HUES6 (cell line): ENCODE measurements at regions not wholly inside any gene's neighbourhood (a gene's known extent, or its start where the extent isn't known, plus 50 kb on each side); places are given as distances from the start of the nearest gene placed in this dataset.
"Not testable (repeated sequence)": the region's sequence is repeated elsewhere in the genome, so short reads cannot be mapped to it uniquely, and the experiment has no call there.

ENCODE experiments used
- H3K27ac ChIP-seq: 2 replicates; pipeline ENCODE4 v1.7.0; 2013; ENCODE audit warnings: low read depth, mild to moderate bottlenecking, low read length, inconsistent platforms
- H3K27me3 ChIP-seq: 2 replicates; pipeline ENCODE4 v1.6.1; 2013; ENCODE audit warnings: low read length; ENCODE audit not compliant: control insufficient read depth, insufficient read depth
- H3K36me3 ChIP-seq: 2 replicates; pipeline ENCODE4 v1.6.1; 2013; ENCODE audit warnings: low read length; ENCODE audit not compliant: control insufficient read depth, insufficient read depth
- H3K4me1 ChIP-seq: 2 replicates; pipeline ENCODE4 v1.6.1; 2013; ENCODE audit warnings: low read length; ENCODE audit not compliant: control insufficient read depth, insufficient read depth
- H3K4me3 ChIP-seq: 2 replicates; pipeline ENCODE4 v1.5.1; 2013; ENCODE audit warnings: low read depth, low read length
- H3K9ac ChIP-seq: one replicate; pipeline ENCODE4 v1.6.1; 2013; ENCODE audit warnings: mild to moderate bottlenecking, low read length
- H3K9me3 ChIP-seq: 2 replicates; pipeline ENCODE4 v1.6.1; 2013; ENCODE audit warnings: low read depth, low read length; ENCODE audit not compliant: control insufficient read depth, insufficient read depth

DNA sequence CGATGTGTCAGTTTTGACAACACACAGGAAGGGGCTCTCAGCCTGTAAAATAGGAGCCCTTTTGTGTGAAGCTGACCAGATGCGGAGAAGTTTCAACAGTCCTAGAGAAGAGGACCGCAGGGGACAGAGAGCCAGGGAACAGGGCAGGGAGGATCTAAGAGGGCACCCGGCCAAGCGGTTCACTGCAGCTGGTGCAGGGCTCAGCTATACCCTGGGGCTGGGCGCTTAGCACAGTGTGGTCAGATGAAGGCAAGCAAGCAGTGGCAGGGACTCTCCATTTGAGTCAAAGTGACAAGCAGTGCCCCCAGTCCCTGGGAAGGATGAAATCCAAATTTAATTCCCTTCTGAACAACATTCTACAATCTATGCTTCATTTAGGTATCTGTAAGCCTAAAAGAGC, 88.9 kb upstream of the PLGLB2 start:
- H3K27ac ChIP-seq, H3K9ac ChIP-seq, H3K9me3 ChIP-seq, H3K36me3 ChIP-seq, H3K27me3 ChIP-seq, H3K4me3 ChIP-seq, H3K4me1 ChIP-seq: not testable (repeated sequence)

DNA sequence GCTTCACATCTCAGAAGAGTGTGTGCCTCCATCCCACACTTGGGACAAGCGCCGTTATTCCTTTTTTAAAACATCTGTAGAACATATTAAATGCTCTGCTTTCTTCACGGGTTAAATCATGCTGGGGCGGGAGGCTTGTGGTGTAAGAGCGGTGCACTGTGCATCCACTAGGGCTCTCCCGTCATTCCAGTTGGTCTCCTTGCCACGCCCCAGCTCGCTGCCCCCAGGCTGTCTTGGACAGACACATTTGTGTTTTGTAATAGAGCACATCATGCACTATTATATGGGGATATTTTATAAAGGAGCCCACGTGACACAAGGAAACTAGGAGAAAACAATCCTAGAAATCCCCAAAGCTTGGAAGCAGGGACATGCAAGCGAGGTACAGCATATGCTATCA, 87.7 kb upstream of the PLGLB2 start:
- not testable (repeated sequence) for H3K4me3 ChIP-seq, H3K4me1 ChIP-seq, H3K9ac ChIP-seq, H3K27ac ChIP-seq, H3K9me3 ChIP-seq, H3K36me3 ChIP-seq, H3K27me3 ChIP-seq

- not testable (repeated sequence) for H3K4me1 ChIP-seq, H3K4me3 ChIP-seq, H3K9ac ChIP-seq, H3K9me3 ChIP-seq, H3K27me3 ChIP-seq, H3K27ac ChIP-seq, H3K36me3 ChIP-seq
Observed at GRCh38 chr2:87662316-87663290, 85.3 kb upstream of the PLGLB2 start.

GRCh38 chr2:87663347-87663746, 84.5 kb upstream of the PLGLB2 start:
- not testable (repeated sequence) for H3K9ac ChIP-seq, H3K36me3 ChIP-seq, H3K9me3 ChIP-seq, H3K27me3 ChIP-seq, H3K4me1 ChIP-seq, H3K27ac ChIP-seq, H3K4me3 ChIP-seq

DNA sequence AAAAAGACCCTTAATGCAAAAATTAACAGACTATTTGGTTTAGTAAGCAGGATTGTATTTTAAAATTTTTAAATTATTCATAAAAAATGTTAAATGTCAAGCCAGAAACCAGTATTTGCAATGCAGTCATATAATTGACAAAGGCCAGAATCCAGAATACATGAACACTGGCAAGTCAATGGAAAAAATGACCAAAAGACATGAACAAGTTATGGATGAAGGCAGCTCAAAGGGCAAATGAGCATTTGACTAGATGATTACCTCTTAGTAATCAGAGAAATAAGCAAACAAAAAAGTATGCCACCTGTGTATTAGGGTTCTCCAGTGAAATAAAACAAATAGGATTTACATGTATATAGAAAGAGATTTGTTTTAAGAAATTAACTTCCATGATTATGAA, 80.9 kb upstream of the PLGLB2 start:
- H3K9me3 ChIP-seq, H3K27me3 ChIP-seq, H3K27ac ChIP-seq, H3K9ac ChIP-seq, H3K4me1 ChIP-seq, H3K4me3 ChIP-seq, H3K36me3 ChIP-seq: not testable (repeated sequence)

DNA sequence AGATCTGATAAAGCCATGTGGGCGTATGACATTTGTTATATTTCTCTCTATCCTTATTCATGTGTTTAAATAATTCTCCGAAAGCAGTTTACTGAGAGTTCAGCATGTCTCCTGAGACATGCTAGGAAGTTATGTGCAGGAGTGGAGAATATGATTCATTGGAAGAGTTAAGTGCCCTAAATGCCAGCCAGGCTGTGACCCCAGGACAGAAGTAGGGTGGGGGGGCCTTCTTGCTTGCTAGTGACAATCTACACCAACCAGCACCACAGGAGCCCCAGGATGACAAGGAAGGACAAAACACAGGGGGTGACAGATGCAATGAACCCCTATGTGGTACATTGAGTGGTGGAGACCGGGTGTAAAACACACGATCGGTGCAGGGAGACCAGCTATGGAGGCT, 79.5 kb upstream of the PLGLB2 start:
- not testable (repeated sequence) for H3K4me1 ChIP-seq, H3K9ac ChIP-seq, H3K36me3 ChIP-seq, H3K27me3 ChIP-seq, H3K9me3 ChIP-seq, H3K4me3 ChIP-seq, H3K27ac ChIP-seq

GRCh38 chr2:87669633-87670231, 78.2 kb upstream of the PLGLB2 start:
- not testable (repeated sequence) for H3K4me3 ChIP-seq, H3K27ac ChIP-seq, H3K4me1 ChIP-seq, H3K36me3 ChIP-seq, H3K9me3 ChIP-seq, H3K27me3 ChIP-seq, H3K9ac ChIP-seq

DNA sequence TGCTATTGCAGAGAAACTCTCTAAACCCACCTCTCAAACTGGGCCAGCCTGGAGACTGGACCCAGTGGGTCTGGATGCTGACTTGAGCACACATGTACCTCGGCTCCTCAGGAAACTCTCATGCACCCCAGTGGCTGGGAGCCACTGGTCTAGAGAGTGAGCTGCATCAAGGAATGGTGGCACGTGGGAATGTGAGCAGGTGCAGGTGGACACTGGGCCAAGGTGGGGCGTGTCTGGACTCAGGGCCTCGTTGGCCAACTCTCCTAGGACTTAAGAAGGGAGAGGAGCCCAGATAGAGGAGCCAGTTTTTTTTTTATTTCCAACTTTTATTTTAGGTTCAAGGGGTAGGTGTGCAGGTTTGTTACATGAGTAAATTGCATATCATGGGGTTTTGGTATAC, 75.5 kb upstream of the PLGLB2 start:
- not testable (repeated sequence) for H3K9ac ChIP-seq, H3K4me3 ChIP-seq, H3K27ac ChIP-seq, H3K4me1 ChIP-seq, H3K9me3 ChIP-seq, H3K27me3 ChIP-seq, H3K36me3 ChIP-seq

- H3K4me1 ChIP-seq, H3K9ac ChIP-seq, H3K9me3 ChIP-seq, H3K27me3 ChIP-seq, H3K4me3 ChIP-seq, H3K36me3 ChIP-seq, H3K27ac ChIP-seq: not testable (repeated sequence)
Observed at GRCh38 chr2:87674729-87675128, 73.2 kb upstream of the PLGLB2 start.

DNA sequence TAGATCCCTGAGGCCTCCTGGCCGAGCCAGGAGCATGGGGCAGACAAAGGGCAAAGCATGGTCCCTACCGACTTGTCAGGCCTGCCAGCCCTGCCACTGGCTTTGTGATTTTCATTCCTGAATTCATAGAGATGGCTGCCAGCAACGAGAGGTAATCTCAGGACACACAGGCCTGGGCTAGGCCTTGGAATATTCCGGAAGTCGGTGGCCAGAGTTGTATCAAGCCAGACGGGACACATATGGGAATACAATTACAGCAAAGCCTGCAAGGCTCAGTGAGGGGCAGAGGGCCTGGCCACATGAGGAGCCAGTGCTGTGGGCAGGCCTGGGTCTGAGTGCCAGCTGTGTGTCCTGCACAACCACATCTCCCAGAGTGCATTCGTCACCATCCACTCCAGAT, 72.4 kb upstream of the PLGLB2 start:
- not testable (repeated sequence) for H3K9ac ChIP-seq, H3K4me1 ChIP-seq, H3K4me3 ChIP-seq, H3K36me3 ChIP-seq, H3K9me3 ChIP-seq, H3K27ac ChIP-seq, H3K27me3 ChIP-seq

DNA sequence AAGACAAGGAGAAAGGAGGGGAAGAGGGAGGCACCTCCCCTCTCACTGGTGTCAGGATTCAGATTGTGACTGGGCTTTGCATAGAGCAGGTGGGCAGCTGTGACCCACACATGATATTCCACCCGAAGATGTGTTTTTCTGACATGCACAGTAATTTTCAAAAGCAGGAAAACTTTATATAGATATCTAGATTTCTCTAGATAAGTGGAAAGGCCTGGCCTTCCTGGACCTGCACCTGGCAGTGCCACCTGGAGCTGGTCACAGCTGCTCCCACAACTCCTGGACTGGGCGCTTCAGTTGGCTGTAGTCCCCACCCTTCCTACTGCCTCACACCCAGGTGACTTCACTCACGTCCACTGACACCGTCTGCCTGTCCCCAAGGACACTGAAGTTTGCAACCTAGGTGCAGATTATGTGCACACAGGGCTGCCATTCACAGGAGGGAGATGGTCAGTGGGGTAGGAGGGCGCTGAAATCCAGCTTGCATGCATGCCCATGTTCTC, 70.4 kb upstream of the PLGLB2 start:
- H3K27me3 ChIP-seq, H3K27ac ChIP-seq, H3K9ac ChIP-seq, H3K4me1 ChIP-seq, H3K36me3 ChIP-seq, H3K9me3 ChIP-seq, H3K4me3 ChIP-seq: not testable (repeated sequence)
